ENCODE measurements at regions not wholly inside any gene's neighbourhood (a gene's known extent, or its start where the extent isn't known, plus 50 kb on each side); places are given as distances from the start of the nearest gene placed in this dataset.

- TF ChIP-seq POLR2AphosphoS5 (IDR thresholded peaks at IDR 0.05; ENCODE audit: low read depth, low read length) (no peak), TAF1 (IDR thresholded peaks at IDR 0.05; ENCODE audit: low read depth, low read length) (no peak), POLR2A (IDR thresholded peaks at IDR 0.05; ENCODE audit: low read depth, low read length) (no peak)
Measured at GRCh38 chr12:62006076-62006732, 254.0 kb upstream of the USP15 start.
